HG03565 (cell line): ENCODE measurements at regions not wholly inside any gene's neighbourhood (a gene's known extent, or its start where the extent isn't known, plus 50 kb on each side); places are given as distances from the start of the nearest gene placed in this dataset.
"Not testable (repeated sequence)": the region's sequence is repeated elsewhere in the genome, so short reads cannot be mapped to it uniquely, and the experiment has no call there.

ENCODE experiments used
- ATAC-seq: cut with Tn5 transposase; IDR thresholded peaks from one replicate; pipeline ENCODE4 v1.9.1; 2021; ENCODE audit warnings: mild to moderate bottlenecking, moderate library complexity; ENCODE audit not compliant: unreplicated experiment

GRCh38 chr2:51324051-51324450, 292.1 kb upstream of the NRXN1 start:
- ATAC-seq = no peak

GRCh38 chr2:51322613-51323012, 290.7 kb upstream of the NRXN1 start:
- no peak for ATAC-seq

- no peak for ATAC-seq
These were observed 272.4 kb upstream of the NRXN1 start for GRCh38 chr2:51304311-51304710.

GRCh38 chr2:51301381-51301780, 269.4 kb upstream of the NRXN1 start:
- ATAC-seq = no peak

- ATAC-seq = no peak
These were observed 267.4 kb upstream of the NRXN1 start for GRCh38 chr2:51299370-51299769.

GRCh38 chr2:51297488-51297887, 265.6 kb upstream of the NRXN1 start:
- ATAC-seq = peak; percentile 54

GRCh38 chr2:51293566-51294200, 261.8 kb upstream of the NRXN1 start:
- no peak for ATAC-seq

GRCh38 chr2:51291762-51292551, 260.0 kb upstream of the NRXN1 start:
- ATAC-seq = no peak

GRCh38 chr2:51290725-51291124, 258.8 kb upstream of the NRXN1 start:
- no peak for ATAC-seq

GRCh38 chr2:51289045-51289444, 257.1 kb upstream of the NRXN1 start:
- ATAC-seq = no peak

- ATAC-seq = no peak
These were observed 236.3 kb upstream of the NRXN1 start for GRCh38 chr2:51268191-51268590.

GRCh38 chr2:51265539-51265938, 233.6 kb upstream of the NRXN1 start:
- no peak for ATAC-seq

GRCh38 chr2:51263951-51264350, 232.0 kb upstream of the NRXN1 start:
- ATAC-seq = no peak

GRCh38 chr2:51263101-51263500, 231.2 kb upstream of the NRXN1 start:
- ATAC-seq = not testable (repeated sequence)

- ATAC-seq = no peak
These were observed 226.4 kb upstream of the NRXN1 start for GRCh38 chr2:51258301-51258700.

GRCh38 chr2:51256736-51257135, 224.8 kb upstream of the NRXN1 start:
- ATAC-seq = no peak

- ATAC-seq = no peak
These were observed 219.4 kb upstream of the NRXN1 start for GRCh38 chr2:51251356-51251755.

- ATAC-seq = no peak
These were observed 215.4 kb upstream of the NRXN1 start for GRCh38 chr2:51247252-51247805.

GRCh38 chr2:51243892-51244535, 212.1 kb upstream of the NRXN1 start:
- ATAC-seq = no peak

- ATAC-seq = no peak
These were observed 205.8 kb upstream of the NRXN1 start for GRCh38 chr2:51237626-51238271.

GRCh38 chr2:51232027-51232426, 200.1 kb upstream of the NRXN1 start:
- no peak for ATAC-seq
